ENCODE measurements at regions not wholly inside any gene's neighbourhood (a gene's known extent, or its start where the extent isn't known, plus 50 kb on each side); places are given as distances from the start of the nearest gene placed in this dataset.

DNA sequence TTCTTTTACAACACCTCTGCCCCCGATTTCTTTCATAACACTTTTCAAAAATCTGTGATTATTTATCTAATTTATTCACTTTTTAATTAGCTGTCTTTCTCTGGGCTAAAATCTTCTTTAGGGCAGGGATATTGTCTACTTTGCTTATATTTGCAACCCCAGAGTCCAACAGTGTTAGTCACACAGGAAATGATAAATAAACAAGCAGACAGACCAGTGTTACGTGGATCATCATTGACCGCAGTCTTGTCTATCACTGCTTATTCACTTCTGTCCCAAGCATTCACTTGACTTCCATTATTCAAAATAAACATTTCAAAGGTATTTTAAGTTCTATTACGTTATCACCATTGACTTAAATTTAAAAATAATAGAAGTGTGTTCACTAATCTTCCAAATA, 237.6 kb upstream of the UBE2E3 start:
- DNase-seq, result no peak

DNA sequence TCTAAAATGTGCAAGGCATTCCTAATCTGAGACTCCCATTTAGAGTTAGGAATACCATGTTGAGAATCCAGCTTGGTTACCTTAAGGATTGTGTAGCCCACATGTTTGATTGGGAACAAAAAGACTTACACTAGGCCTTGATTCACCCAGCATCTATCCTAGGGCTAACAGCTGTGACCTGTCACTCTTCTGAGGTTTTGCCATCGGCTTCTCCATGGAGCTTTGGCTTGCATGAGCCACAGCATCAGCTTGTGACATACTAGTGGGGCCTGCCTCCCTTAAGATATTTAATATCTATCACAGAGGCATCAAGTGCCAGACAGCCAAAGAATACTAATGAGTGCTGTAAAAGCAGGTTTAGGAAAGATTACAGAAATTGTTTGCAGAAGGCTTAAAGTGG, 241.3 kb upstream of the UBE2E3 start:
- DNase-seq, result no peak

DNA sequence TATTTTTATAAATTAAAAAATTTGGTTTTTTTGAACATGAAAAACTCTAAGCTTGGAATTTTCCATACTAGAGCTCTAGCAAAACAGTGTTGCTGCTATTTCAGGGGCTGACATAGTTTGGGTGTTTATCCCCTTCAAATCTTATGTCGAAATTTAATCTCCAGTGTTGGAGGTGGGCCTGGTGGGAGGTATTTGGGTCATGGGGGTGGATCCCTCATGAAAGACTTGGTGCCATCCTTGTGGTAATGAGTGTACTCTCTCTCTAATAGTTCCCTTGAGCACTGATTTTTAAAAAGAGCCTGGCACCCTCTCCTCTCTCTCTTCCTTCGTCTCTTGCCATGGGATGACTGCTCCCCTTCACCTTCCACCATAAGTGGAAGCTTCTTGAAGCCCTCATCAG, 244.6 kb upstream of the UBE2E3 start:
- no peak for DNase-seq

DNA sequence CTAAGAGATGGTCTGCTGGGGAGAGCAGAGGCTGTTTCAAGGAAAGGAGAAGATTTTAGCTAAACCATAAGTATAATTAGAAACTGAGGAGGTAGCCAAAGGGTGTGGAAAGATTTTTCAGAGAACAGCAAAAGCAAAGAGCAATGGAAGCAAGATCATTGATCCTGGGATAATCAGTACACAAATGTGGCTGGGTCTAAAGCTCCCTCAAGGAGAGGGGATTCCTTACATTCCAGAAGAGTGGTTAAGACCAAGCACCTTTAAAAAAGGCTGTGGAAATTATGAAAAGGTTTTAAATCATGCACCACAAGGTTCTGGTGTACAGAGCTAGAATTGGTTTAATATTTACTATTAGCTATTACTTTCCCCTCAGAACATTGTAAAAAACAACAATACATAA, 246.0 kb upstream of the UBE2E3 start:
- DNase-seq, result no peak

DNA sequence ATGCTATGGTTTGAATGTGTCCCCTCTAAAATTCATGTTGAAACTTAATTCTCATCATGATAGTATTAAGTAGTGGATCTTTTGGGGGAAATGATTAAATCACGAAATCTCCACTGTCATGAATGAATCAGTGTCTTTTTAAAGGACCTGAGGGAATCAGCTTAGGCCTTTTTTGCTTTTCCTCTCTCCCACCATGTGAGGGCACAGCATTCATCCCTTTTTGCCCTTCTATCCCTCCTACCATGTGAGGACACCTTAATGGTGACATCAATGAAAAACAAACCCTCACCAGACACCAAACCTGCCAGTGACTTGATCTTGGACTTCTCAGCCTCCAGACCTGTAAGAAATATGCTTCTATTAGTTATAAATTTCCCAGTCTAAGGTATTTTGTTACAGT, 247.1 kb upstream of the UBE2E3 start:
- no peak for DNase-seq

DNA sequence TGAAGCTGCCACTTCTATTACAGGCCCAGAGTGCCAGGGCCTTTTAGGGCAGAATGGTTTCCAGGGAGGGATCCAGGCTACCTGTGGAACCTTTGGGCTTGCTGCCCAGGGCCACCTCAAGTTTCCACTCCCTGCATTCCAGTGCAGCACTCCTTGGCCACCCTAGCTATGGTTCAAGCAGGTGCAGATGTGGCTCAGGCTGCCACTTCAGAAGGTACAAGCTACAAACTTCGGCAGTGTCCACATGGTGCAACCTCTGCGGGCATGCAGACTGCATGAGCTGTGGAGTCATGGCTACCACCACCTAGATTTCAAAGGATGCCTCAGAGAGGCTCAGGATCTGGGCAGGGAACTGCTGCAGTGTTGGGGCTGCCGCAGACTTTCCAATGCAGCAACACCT, 248.1 kb upstream of the UBE2E3 start:
- DNase-seq, result no peak

DNA sequence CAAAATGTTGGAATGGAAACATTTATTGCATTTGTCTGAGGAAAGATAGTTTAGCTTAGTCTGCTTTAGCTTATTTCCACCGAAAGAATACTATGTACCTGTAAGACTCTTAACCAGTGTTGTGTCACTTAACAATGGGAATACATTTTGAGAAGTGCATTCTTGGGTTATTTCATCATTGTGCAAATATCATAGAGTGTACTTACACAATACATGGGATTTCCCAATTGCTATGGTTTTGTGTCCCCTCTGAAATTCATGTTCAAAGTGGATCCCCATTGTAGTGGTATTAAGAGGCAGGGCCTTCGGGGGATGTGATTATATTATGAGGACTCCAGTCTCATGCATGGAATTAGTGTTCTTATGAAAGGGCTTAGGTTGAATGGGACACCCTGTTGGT, 249.4 kb upstream of the UBE2E3 start:
- no peak for DNase-seq

DNA sequence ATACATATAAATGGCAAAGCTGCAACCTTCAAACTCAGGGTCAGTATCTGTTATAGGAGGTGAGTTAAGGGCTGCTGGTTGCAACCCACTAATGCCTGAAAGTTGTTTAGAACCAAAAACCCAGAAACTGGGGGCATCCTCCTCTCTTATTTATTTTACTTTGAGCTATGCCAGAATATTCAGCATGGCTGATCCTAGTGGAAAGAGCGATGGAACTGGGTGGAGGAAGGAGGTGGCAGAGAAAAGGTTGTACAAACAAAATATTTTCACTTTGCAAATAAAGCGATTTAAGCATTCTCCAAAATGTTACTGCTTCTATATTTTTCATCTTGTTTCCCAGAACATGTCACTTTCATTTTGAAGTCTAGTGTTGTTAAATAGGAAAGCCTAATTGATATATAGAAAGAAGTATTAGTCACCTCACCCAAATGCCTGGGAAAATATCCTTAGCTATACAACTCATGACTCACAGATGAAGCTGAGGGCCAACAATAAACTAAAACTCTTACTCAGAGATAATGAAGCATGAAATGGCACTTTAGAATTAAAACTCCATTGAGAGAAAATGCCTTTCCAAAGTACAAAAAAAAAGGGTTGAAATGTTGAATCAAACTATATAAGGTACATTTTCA, 251.4 kb upstream of the UBE2E3 start:
- no peak for DNase-seq

DNA sequence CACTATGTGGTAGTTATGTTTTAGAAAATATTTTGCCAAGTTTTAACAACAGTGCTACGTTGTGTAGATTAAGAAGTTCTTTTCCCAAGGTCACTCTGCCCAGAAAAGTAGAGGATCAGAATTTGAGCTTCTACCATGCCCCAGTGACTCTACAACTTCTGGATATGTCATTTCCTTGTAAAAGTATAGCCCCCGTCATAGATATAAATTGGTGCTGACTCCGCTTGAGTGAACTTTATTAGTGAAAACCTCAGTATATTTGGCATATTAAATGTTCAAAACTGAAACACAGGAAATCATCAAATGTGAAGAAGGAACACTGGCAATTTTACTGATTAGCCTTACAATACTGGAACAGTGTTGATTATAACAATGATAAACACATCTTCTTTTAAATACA, 256.7 kb upstream of the UBE2E3 start:
- no peak for DNase-seq

DNA sequence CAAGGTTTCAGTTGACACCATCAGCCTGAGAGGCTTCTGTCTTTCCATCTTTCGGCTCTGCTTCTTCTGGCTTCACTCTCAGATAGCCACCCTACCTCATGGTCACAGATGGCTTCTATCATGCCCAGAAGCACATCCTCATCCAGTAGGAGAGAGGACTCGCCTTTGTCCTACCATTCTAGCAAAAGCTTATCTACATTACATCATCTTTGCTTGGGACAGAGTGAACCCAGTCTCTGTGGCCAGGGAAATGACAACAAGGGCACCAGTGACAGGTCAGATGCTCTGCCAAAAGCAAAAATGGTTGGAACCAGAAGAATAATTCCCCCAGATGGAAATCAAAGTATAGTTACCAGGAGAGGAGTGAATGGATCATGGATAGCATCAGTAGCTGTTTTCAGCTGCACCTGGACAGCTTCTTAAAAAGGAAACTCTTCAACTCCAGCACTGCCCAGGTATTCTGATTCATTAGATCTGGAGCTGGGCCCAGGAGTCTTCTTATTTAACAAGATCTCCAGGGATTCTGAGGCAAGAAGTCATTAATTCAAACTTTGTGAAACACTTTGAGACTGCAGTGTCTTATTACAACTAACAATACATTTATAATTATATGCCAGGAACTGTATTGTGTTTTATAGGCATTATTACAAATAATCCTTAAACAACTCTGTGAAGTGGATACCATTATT, 257.7 kb upstream of the UBE2E3 start:
- DNase-seq, result no peak

DNA sequence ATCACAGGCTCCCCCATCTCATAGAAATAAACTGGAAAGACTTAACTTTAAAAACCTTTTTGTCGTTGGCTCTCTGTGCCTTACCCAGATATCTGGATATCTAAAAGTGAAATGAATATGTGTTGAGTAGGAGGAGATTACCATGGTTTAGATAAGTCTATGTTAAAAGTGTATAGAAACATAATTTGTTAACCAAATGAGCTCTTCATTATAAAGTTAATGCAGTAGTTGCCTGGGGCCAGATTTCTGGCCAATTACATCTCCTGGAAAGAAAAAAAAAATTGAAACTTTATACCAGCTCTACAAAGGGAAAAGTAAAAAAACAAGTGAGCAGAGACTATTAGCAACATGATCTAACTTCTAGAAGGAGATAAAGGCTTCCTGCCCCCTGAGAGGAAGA, 259.6 kb upstream of the UBE2E3 start:
- no peak for DNase-seq

DNA sequence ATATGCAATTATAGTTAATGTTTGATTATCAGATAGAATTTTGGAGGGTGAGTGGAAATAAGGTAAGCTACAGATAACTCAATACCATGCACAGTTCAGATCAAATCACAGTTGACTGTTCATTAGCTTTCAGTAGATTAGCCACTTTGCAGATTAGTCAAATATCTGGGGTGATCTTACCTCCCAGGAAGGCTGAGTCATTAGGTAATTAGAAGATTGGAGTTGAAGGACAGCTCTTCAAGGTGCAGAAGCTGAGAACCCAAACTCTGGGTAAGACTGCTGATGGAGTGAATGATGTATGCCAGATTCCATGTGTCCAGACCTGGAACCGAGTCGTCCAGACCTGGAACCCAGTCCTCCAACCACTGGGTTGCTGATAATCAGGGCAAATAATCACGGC, 262.8 kb upstream of the UBE2E3 start:
- DNase-seq, result no peak

DNA sequence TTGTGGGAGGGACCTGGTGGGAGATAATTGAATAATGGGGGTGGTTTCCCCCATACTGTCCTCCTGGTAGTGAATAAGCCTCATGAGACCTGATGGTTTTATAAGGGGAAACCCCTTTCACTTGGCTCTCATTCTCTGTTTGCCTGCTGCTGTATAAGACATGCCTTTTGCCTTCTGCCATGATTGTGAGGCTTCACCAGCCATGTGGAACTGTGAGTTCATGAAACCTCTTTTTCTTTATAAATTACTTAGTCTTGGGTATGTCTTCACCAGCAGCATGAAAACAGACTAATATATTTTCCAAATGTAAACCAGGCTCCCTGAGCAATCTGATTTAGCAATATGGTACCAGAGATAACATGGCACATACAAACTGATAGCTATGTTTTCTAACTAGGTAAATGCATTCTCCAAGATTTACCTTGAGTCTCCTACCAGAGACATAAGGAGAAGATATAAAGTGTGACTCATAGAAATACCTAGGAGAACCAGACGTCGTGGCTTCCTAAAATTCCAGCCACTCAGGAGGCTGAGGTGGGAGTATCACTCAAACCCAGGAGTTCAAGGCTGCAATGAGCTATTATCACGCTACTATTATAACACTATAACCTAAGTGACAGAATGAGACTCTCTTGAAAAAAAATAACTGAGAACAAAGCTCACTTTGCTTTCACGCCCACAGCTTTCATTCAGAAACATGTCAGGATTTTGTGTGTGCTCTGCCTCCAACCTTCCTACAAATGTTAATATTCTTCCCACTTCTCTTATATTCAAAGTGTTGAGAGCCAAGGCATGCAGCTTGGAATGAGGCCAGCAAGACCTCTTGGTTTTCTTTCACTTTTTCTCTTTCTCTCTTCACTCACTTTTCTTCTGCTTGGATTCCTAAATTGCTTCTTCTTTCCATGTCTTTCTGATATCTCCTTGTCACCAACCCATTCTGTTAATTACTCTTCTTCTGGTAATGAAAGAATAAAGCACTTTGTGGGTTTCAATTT, 263.9 kb upstream of the UBE2E3 start:
- DNase-seq, result no peak

DNA sequence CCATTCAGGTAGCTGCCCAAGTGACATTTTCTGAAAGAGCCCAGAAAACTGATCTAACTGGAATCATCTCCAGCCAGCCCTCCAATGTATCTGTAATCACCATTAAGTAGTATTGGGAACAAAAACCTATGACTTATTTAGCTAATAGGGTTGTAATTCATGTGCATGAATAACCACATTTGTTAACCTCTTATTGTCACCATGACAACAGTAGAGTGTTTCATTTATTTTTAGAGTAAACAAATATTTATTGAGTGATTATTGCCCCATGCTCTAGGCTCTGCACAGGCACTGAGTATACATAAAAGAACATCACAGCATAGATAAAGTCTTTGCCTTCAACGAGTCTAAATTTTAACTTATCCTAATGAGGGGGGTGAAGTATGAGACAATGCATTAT, 265.4 kb upstream of the UBE2E3 start:
- no peak for DNase-seq

DNA sequence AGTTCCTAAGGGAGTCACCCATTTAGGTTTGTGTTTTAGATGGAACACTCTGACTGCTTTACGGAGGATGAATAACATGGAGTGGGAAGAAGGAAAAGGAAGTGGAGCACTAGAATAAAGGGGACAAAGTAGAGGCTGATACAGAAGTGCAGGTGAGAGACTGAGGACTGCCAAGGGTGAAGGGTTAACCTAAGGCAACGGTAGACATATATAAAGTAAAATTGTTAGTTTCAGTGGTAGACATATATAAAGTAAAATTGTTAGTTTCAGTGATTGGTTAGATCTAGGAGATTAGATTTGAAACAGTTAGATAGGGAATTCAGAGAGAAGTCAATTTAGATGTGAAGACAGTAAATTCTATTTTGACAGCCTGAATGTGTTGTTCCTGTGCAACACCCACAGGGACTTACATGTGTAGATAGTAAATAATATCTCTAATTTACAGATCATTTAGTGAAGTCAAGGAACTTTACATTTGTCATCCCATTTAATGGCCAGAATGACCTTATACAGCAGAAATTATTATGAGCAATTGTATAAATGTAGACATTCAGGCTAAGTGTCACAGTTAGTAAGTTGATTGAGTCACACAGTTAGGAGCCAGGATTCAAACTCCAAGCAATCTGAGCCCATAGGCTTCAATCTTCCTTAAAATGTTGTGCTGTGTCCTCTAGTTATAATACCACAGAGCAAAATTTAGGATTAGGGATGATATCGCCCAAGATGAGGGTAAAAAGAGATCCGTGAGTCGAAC, 270.8 kb upstream of the UBE2E3 start:
- no peak for DNase-seq

DNA sequence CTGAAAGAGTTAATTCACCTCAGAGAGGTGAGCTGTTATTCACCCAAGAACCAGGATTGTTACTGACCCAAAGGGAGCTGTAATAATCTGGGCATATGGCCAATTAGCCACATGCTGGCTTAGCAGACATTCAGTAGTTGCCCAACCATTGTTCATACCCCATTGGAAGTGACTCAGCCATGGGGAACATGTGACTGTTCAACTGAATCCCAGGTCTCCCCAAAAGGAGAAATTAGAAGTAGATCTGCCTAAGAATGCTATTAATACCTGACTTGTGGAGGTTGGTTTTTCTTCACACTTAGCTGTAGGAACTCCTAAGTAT, 272.6 kb upstream of the UBE2E3 start:
- peak in 3 of 58 donors; percentile 3 to 22 (median 14) for DNase-seq

DNA sequence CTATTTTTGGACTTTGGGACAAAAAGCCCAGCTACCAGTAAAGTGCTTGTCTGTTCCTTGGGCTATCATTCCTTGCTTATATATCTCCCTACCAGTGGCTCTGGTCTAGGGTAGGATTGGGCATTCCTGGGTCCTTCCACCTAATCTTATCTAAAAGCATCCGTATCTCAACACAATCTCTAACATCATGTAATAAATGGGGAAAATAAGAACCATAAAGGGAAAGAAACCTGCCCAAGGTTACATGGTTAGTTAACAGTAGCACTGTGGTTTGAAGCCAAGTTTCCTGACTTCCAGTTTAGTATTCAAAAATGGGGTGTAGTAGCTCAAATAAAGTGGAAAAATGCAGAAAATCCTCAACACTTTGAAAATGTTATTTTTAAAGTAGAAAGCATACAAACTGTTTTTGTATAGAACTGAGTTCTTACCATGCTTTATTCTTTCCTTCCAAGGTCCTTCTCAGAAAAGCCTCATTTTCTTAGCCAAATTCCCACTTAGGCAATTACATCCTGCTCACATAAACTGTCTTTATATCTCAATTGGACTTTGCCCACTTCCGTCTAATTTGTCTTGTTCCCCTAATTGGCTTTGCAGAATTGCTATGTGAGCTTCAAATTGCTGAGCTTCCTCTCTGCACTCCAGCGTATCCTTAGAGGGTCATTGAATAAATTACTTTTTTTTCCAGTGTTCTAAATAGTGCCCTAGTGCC, 273.1 kb upstream of the UBE2E3 start:
- DNase-seq, result no peak

DNA sequence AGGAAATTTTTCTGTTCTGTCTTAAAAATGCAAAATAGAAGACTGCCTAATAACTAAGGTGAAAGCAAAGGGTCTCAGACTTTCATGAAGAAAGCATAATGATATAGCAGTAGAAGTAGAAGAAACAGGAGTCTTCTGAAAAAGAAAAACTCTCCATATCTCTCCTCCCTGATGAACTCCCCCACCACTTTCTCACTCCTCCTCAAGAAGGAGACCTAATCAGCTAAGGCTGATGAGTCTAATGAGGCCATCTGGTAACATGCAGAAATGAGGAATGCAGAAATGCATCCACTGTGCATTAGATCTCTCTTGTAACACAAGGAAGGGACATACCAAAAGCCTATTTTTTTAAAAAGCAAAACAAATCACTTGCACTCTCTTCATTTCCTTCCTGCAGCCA, 273.7 kb upstream of the UBE2E3 start:
- DNase-seq, result no peak

DNA sequence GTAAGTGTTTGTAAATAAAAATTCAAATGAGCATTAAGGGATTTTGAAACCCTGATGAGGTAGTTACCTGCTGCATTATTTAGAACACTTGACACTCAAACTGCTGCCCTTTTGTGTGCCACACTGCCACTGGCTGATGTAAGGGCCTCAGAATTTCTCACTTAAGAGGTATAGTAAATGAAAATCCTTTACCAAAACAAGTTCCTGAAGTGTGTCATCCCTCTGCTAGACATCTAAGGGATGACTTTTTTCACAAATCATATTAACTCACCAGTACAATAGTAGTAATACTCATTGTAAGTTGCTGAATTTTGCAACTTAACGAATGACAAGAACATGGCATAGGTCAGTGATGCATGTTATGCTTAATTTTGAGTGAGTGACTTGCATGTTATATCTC, 274.9 kb upstream of the UBE2E3 start:
- DNase-seq, result no peak

DNA sequence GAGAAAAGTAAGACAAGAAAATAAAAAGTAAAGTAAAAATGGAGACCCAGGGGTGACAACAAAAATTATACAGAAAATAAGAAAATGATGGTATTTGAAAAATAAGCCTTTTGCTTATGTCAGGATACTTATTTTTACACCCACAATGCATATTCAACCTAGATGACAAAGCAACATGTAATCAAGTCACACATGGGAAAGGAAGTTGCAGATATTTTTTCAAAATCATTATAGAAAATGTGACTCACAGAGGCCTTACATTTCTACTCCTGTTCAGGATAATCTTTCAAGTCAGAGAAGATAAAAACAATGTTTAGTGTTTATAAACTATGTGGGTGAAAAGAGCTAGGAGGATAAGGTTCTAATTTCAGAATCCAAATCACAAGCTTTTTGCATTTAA, 275.3 kb upstream of the UBE2E3 start:
- no peak for DNase-seq

Measured in anterior cingulate cortex (tissue), 58 donors.